SH-SY5Y (cell line): ENCODE measurements at regions not wholly inside any gene's neighbourhood (a gene's known extent, or its start where the extent isn't known, plus 50 kb on each side); places are given as distances from the start of the nearest gene placed in this dataset.

Experiments
- GATA2 ChIP-seq: IDR thresholded peaks from 2 replicates; pipeline ENCODE4 v1.6.1; 2011; ENCODE audit warnings: mild to moderate bottlenecking, low read depth, low read length
- GATA3 ChIP-seq: IDR thresholded peaks from 2 replicates; pipeline ENCODE4 v1.6.1; 2011; ENCODE audit warnings: low read depth, mild to moderate bottlenecking, low read length, moderate library complexity

- TF ChIP-seq GATA2 (no peak), GATA3 (no peak)
These were observed 479.9 kb upstream of the NOVA1 start for GRCh38 chr14:27077710-27078109.
